Neural crest cell (in vitro differentiated cells): ENCODE measurements at regions not wholly inside any gene's neighbourhood (a gene's known extent, or its start where the extent isn't known, plus 50 kb on each side); places are given as distances from the start of the nearest gene placed in this dataset.

Experiments
- DNase-seq: peaks from one replicate; pipeline ENCODE4 v3.0.0; 2021; ENCODE audit warnings: low read depth, mixed read lengths, low spot score
- H3K27ac Mint-ChIP-seq: one replicate; pipeline ENCODE4 v1.8.0; 2021; ENCODE audit warnings: mild to moderate bottlenecking, mixed read lengths; ENCODE audit not compliant: unreplicated experiment
- H3K27me3 Mint-ChIP-seq: 2 replicates; pipeline ENCODE4 v1.8.0; 2021; ENCODE audit warnings: low read depth, mild to moderate bottlenecking, mixed read lengths
- H3K36me3 Mint-ChIP-seq: 2 replicates; pipeline ENCODE4 v1.8.0; 2021; ENCODE audit warnings: low read depth, mild to moderate bottlenecking, mixed read lengths
- H3K4me1 Mint-ChIP-seq: 2 replicates; pipeline ENCODE4 v1.8.0; 2021; ENCODE audit warnings: mixed read lengths
- H3K4me3 Mint-ChIP-seq: one replicate; pipeline ENCODE4 v1.8.0; 2021; ENCODE audit warnings: mild to moderate bottlenecking, mixed read lengths
- H3K9me3 Mint-ChIP-seq: 2 replicates; pipeline ENCODE4 v1.8.0; 2021; ENCODE audit warnings: mixed read lengths
- TF ChIP-seq, protein P1 (sequence below): fragments of 200-600 bp; sonication (generic); conservative IDR thresholded peaks from 2 replicates; pipeline ENCODE4 v1.5.0; 2021; ENCODE audit warnings: antibody characterized with exemption, mild to moderate bottlenecking

DNA sequence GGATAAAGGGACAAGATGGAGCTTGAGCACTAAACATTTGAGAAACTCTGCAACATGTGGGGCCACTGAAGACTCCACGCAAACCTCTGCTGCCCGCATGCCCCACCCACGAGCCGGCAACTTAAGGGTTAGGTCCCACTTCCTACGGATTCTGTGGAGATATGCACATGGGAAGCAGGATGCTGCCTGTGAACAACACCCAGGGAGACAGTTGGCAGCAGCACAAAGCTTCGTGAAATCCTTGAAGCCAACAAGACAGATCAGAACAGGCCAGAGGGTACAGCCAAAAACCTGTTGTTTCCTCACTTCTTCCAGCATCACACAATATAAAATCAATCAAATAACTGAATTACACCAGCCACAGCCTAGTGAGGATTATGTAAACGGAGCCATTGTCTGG is 270.4 kb downstream of the ENC1 start:
- no peak for DNase-seq
- TF ChIP-seq, protein P1, sequence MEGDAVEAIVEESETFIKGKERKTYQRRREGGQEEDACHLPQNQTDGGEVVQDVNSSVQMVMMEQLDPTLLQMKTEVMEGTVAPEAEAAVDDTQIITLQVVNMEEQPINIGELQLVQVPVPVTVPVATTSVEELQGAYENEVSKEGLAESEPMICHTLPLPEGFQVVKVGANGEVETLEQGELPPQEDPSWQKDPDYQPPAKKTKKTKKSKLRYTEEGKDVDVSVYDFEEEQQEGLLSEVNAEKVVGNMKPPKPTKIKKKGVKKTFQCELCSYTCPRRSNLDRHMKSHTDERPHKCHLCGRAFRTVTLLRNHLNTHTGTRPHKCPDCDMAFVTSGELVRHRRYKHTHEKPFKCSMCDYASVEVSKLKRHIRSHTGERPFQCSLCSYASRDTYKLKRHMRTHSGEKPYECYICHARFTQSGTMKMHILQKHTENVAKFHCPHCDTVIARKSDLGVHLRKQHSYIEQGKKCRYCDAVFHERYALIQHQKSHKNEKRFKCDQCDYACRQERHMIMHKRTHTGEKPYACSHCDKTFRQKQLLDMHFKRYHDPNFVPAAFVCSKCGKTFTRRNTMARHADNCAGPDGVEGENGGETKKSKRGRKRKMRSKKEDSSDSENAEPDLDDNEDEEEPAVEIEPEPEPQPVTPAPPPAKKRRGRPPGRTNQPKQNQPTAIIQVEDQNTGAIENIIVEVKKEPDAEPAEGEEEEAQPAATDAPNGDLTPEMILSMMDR, result no peak
- Mint-ChIP-seq H3K27me3 (no peaks in the 10 kb centered on the region), H3K27ac (no peak overlapping the region), H3K4me3 (no peak overlapping the region), H3K36me3 (no peaks in the 10 kb centered on the region), H3K4me1 (peaks cover 20% of the 10 kb centered on the region), H3K9me3 (peaks cover 3% of the 10 kb centered on the region)

DNA sequence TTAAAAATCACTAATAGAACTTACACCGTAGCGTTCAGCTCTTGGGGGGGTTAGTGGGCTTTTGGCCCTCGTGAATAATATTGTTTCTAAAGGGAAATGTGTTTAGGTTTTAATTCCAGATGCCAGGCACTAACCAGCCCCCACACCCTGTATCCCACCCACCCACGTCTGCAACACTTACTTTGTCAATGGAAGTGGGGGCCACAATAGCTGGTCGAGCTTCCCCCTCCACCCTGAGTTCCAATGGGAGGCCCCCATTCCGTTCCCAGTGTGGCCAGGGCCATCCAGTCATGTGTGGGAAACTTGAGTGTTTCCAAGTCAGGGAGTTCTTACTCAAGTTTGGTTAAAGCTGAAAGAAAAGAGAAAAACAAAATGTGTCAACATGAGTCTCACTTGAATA is 271.4 kb downstream of the ENC1 start:
- Mint-ChIP-seq H3K4me3 (no peak overlapping the region), H3K36me3 (no peaks in the 10 kb centered on the region)
- TF ChIP-seq, protein P1, result no peak

DNA sequence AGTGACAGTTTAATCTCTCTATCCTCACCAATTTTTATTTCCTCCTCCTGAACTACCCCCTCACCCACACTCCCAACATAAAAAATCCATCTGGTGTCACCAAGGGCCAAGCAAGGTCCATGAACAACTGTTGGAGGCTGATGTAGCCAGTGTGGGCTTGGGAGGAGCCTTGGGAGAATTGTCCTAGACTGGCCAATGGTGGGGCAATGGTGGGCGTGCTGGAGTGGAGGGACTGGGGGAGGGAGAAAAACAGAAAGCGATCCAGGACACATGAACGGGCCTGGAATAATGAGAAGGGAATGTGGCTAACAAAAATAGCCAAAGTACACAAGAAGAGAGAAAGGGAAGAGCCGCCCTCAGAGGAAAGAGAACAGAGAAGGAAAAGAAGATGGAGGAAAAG is 272.6 kb downstream of the ENC1 start:
- TF ChIP-seq, protein P1, result no peak
- no peaks in the 10 kb centered on the region for H3K36me3 Mint-ChIP-seq
- no peak overlapping the region for H3K4me3 Mint-ChIP-seq
- no peaks in the 10 kb centered on the region for H3K27me3 Mint-ChIP-seq
- peaks cover 3% of the 10 kb centered on the region for H3K9me3 Mint-ChIP-seq
- H3K4me1 Mint-ChIP-seq, result peaks cover 20% of the 10 kb centered on the region
- no peak for DNase-seq
- no peak overlapping the region for H3K27ac Mint-ChIP-seq

More for the DNA sequence above, 271.4 kb downstream of the ENC1 start:
- no peak for DNase-seq
- Mint-ChIP-seq H3K4me1 (peaks cover 20% of the 10 kb centered on the region), H3K27ac (no peak overlapping the region), H3K27me3 (no peaks in the 10 kb centered on the region), H3K9me3 (peaks cover 3% of the 10 kb centered on the region)

DNA sequence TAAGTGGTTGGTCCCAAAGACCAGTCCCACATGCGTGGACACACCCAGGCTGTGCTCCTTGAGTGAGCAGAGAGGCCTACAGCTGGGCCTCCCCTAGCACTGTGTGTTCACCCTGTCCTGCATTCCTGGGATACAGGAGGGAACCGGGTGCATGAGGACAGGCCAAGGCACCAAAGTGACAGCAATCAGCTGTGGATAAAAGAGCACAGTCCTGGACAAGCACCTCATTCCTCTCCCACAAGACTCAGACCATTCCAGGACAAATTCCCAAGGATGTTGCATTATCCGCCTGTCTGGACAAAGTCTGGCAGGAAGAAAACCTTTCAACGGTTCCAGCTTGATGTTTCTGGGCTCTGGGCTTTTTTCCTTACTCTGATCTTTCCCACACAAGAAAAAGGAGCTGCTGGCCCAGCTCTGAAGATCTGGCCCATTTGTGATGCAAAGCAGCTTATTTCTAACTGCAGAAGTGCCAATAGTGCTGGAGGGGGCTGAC is 273.2 kb downstream of the ENC1 start:
- Mint-ChIP-seq H3K36me3 (no peaks in the 10 kb centered on the region), H3K9me3 (peaks cover 3% of the 10 kb centered on the region), H3K27me3 (no peaks in the 10 kb centered on the region), H3K4me3 (no peak overlapping the region), H3K27ac (no peak overlapping the region), H3K4me1 (peaks cover 20% of the 10 kb centered on the region)
- no peak for DNase-seq
- TF ChIP-seq, protein P1, result no peak

DNA sequence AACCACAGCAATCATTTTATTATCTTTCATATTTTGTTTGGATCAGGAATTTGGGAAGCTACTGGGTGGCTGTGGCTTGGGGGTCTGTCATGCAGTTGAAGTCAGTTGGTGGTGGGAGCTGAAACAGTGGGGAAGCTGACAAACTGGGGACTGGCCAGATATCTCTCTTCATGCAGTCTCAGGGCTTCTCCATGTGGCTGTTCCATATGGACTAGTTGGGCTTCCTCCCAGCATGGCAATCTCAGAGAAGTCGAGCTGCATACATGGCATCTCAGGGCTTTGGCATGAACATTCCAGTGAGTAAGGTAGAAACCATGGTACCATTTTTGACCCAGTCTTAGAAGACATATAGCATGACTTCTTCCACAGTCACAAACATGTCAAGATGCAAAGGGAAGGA is 274.8 kb downstream of the ENC1 start:
- TF ChIP-seq, protein P1, result no peak
- Mint-ChIP-seq H3K27ac (no peak overlapping the region), H3K36me3 (no peaks in the 10 kb centered on the region), H3K4me1 (peaks cover 34% of the 10 kb centered on the region), H3K4me3 (no peak overlapping the region), H3K9me3 (peaks cover 7% of the 10 kb centered on the region), H3K27me3 (no peaks in the 10 kb centered on the region)
- no peak for DNase-seq

DNA sequence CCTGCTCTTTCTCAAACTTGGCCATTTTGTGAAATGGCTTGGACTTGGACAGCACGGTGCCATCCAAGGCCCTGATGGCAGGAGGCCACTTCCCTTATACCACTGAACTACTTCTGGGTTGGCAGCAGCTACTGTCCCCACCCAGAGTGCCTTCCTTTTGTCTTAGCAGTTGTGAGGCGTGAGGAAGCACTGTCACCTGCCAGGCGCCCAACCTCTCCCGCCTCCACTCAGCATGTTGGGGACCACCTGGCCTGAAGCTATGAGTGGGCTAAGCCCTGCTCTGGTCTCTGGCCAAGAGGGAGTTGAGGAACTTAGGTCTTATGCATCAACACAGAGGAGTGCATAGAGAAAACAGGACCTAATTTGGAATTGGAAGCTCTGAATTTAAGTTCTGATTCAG is 276.0 kb downstream of the ENC1 start:
- H3K9me3 Mint-ChIP-seq, result peaks cover 7% of the 10 kb centered on the region
- H3K27ac Mint-ChIP-seq, result no peak overlapping the region
- no peak for DNase-seq
- no peak overlapping the region for H3K4me3 Mint-ChIP-seq
- peaks cover 33% of the 10 kb centered on the region for H3K4me1 Mint-ChIP-seq
- H3K27me3 Mint-ChIP-seq, result no peaks in the 10 kb centered on the region
- TF ChIP-seq, protein P1, result no peak
- no peaks in the 10 kb centered on the region for H3K36me3 Mint-ChIP-seq
